Fibroblast of lung (primary cell): ENCODE measurements at regions not wholly inside any gene's neighbourhood (a gene's known extent, or its start where the extent isn't known, plus 50 kb on each side); places are given as distances from the start of the nearest gene placed in this dataset.
A peak's percentile ranks its signal among the peaks of the same experiment; 100 is the strongest.

Experiments used
- DNase-seq, 2 donors: peaks; one replicate each; pipeline versions ENCODE4 v3.0.0 to v3.0.0-alpha.2; 2010; ENCODE audit warnings: low read depth in 2 of 2
- H2AFZ ChIP-seq: 2 replicates; pipeline ENCODE4 v1.5.1; 2012; ENCODE audit warnings: low read length, control low read depth, inconsistent platforms
- H3K27ac ChIP-seq: 2 replicates; pipeline ENCODE4 v1.5.1; 2011; ENCODE audit warnings: low read length, control low read depth; ENCODE audit not compliant: insufficient read depth
- H3K27me3 ChIP-seq: 2 replicates; pipeline ENCODE4 v1.5.1; 2011; ENCODE audit warnings: mild to moderate bottlenecking, low read length; ENCODE audit not compliant: control insufficient read depth, insufficient read depth
- H3K36me3 ChIP-seq: 2 replicates; pipeline ENCODE4 v1.5.1; 2011; ENCODE audit warnings: low read length; ENCODE audit not compliant: control insufficient read depth, insufficient read depth
- H3K4me1 ChIP-seq: 2 replicates; pipeline ENCODE4 v1.5.1; 2011; ENCODE audit warnings: low read length; ENCODE audit not compliant: control insufficient read depth, insufficient read depth; ENCODE audit errors: extremely low read depth
- H3K4me2 ChIP-seq: 2 replicates; pipeline ENCODE4 v1.5.1; 2011; ENCODE audit warnings: low read length, control low read depth; ENCODE audit not compliant: insufficient read depth; ENCODE audit errors: extremely low read depth
- H3K4me3 ChIP-seq, 4 experiments: fragments of 200-600 bp in 1 of 4; sonication (generic) in 1 of 4; replicated peaks in 1 of 4; 2 replicates each; pipeline ENCODE4 v1.5.1; 2011 to 2016; ENCODE audit warnings: low read length in 4 of 4, low read depth in 3 of 4, mild to moderate bottlenecking in 3 of 4, control low read depth in 2 of 4, inconsistent platforms in 1 of 4, mixed read lengths in 1 of 4; ENCODE audit not compliant: insufficient read depth in 1 of 4; ENCODE audit errors: control extremely low read depth in 1 of 4
- H3K79me2 ChIP-seq: 2 replicates; pipeline ENCODE4 v1.5.1; 2012; ENCODE audit warnings: mild to moderate bottlenecking, low read length, inconsistent platforms; ENCODE audit not compliant: control insufficient read depth, insufficient read depth
- H3K9ac ChIP-seq: 2 replicates; pipeline ENCODE4 v1.5.1; 2011; ENCODE audit warnings: mild to moderate bottlenecking, low read length, control low read depth; ENCODE audit not compliant: insufficient read depth
- H3K9me3 ChIP-seq: 2 replicates; pipeline ENCODE4 v1.5.1; 2012; ENCODE audit warnings: low read depth, low read length; ENCODE audit not compliant: control insufficient read depth, insufficient read depth
- H4K20me1 ChIP-seq: 2 replicates; pipeline ENCODE4 v1.5.1; 2011; ENCODE audit warnings: low read length; ENCODE audit not compliant: control insufficient read depth, insufficient read depth; ENCODE audit errors: extremely low read depth
- EZH2 ChIP-seq: IDR thresholded peaks from 2 replicates; pipeline ENCODE4 v1.5.1; 2012; ENCODE audit warnings: low read length, control low read depth, mild to moderate bottlenecking; ENCODE audit errors: missing control alignments
- TF ChIP-seq, protein P1 (sequence below), 2 donors: IDR thresholded peaks in 1 of 2; conservative IDR thresholded peaks in 1 of 2; 1 replicate in 1 of 2; 2 replicates in 1 of 2; pipeline ENCODE4 v1.5.1; 2011 to 2012; ENCODE audit warnings: low read length in 2 of 2, control low read depth in 1 of 2, inconsistent platforms in 1 of 2, low read depth in 1 of 2, mild to moderate bottlenecking in 1 of 2

DNA sequence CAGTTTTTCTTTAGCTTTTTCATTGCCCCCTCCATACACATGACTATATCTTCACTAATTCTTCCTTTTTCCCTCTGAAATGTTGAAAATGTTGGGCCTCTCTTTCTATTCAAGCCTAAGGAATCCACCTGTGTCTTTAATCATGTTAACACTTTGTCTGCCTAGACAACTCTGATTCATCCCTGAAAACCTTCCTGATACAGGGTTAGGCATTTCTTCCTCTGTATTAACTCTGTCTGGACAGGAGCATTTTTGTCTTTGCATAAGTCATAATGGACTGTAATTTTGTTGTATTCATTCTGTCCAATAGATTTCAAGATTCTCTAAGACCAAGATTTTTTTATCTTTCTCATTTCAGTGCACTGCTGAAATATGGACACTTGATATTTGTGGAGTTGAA, 297.3 kb downstream of the IKZF2 start:
- H3K36me3 ChIP-seq, result no peaks in the 10 kb centered on the region
- peak in 1 of 2 donors; percentile 4 for DNase-seq
- TF ChIP-seq, protein P1, sequence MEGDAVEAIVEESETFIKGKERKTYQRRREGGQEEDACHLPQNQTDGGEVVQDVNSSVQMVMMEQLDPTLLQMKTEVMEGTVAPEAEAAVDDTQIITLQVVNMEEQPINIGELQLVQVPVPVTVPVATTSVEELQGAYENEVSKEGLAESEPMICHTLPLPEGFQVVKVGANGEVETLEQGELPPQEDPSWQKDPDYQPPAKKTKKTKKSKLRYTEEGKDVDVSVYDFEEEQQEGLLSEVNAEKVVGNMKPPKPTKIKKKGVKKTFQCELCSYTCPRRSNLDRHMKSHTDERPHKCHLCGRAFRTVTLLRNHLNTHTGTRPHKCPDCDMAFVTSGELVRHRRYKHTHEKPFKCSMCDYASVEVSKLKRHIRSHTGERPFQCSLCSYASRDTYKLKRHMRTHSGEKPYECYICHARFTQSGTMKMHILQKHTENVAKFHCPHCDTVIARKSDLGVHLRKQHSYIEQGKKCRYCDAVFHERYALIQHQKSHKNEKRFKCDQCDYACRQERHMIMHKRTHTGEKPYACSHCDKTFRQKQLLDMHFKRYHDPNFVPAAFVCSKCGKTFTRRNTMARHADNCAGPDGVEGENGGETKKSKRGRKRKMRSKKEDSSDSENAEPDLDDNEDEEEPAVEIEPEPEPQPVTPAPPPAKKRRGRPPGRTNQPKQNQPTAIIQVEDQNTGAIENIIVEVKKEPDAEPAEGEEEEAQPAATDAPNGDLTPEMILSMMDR (conservative IDR thresholded peaks at IDR 0.05 in 1 of 2, IDR thresholded peaks at IDR 0.05 in 1 of 2; ENCODE audit: low read depth in 1 of 2, low read length in 2 of 2), result no peak
- no peak for TF ChIP-seq EZH2
- no peaks in the 10 kb centered on the region for H3K9me3 ChIP-seq
- H3K27me3 ChIP-seq, result no peaks in the 10 kb centered on the region
- H3K9ac ChIP-seq, result no peak overlapping the region
- H2AFZ ChIP-seq, result no peak overlapping the region
- no peak overlapping the region for H3K4me3 ChIP-seq
- no peak overlapping the region for H3K4me2 ChIP-seq
- no peaks in the 10 kb centered on the region for H4K20me1 ChIP-seq
- no peaks in the 10 kb centered on the region for H3K79me2 ChIP-seq
- H3K27ac ChIP-seq, result no peak overlapping the region
- H3K4me1 ChIP-seq, result no peaks in the 10 kb centered on the region

DNA sequence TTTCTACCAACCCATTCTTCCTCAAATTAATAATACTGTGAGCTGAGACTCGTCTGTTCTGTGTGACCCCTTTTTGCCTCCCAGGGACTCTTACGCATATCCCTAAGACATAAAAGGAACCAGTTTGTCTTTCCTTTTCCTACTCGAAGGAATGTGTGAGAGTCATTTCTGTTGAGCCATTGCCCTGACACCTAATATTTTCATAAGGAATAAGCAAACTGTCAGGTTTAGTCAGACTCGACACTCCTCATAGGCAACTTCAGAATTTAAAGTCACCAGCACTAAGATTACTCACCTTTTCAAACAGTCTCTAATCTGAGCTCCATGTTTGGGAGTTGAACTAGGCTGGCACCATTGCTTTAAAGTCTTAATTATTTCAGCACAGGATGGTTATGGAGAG, 305.5 kb downstream of the IKZF2 start:
- TF ChIP-seq EZH2, result no peak
- TF ChIP-seq, protein P1 (conservative IDR thresholded peaks at IDR 0.05 in 1 of 2, IDR thresholded peaks at IDR 0.05 in 1 of 2; ENCODE audit: low read depth in 1 of 2, low read length in 2 of 2), result no peak
- H3K4me2 ChIP-seq, result peak overlapping the region; percentile 15
- no peaks in the 10 kb centered on the region for H3K9me3 ChIP-seq
- H3K36me3 ChIP-seq, result no peaks in the 10 kb centered on the region
- no peaks in the 10 kb centered on the region for H3K79me2 ChIP-seq
- no peaks in the 10 kb centered on the region for H4K20me1 ChIP-seq
- DNase-seq, result peak; percentile 76 to 80
- H3K4me3 ChIP-seq, result no peak overlapping the region
- no peaks in the 10 kb centered on the region for H3K27me3 ChIP-seq
- H3K27ac ChIP-seq, result peak overlapping the region; percentile 64
- H2AFZ ChIP-seq, result no peak overlapping the region
- peaks cover 15% of the 10 kb centered on the region for H3K4me1 ChIP-seq
- H3K9ac ChIP-seq, result no peak overlapping the region

DNA sequence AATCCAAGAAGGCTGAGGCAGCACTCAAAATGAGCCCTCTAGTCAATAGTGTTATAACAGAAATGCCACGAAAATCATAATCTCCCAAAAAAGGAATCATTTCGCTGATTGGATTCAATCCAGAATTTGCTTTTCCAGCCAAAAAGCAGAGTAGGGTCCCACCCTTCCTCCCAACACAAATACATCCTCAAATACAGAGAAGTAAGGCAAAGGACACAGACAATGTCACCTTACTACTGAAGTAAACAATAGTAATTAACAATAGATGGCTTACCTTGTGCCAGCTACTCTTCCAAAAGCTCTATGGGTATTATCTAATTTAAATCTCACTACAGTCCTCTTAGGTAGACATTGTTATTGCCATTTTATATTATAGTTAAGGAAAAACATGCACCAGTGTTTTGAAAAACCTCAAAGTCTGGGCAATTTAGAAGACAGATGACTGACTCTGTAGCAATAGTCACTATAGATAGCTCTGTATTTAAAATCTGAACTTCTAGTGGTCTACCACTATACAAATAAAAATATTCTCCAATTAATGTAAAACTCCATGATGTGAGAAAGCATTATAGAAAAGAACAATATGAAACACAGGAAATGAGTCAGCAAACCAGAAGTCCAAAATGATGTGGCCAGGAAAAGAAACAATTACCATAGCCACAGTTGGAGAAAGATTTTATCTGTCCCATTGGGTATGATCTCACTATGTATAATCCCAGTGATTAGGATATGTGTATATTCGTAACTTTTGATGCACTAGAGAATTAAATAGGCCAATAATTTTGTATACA, 305.0 kb upstream of the ERBB4 start:
- TF ChIP-seq, protein P1 (conservative IDR thresholded peaks at IDR 0.05 in 1 of 2, IDR thresholded peaks at IDR 0.05 in 1 of 2; ENCODE audit: low read depth in 1 of 2, low read length in 2 of 2), result no peak
- TF ChIP-seq EZH2, result no peak
- no peaks in the 10 kb centered on the region for H4K20me1 ChIP-seq
- H3K9ac ChIP-seq, result no peak overlapping the region
- no peaks in the 10 kb centered on the region for H3K36me3 ChIP-seq
- H3K4me1 ChIP-seq, result peaks cover 15% of the 10 kb centered on the region
- no peak overlapping the region for H2AFZ ChIP-seq
- no peaks in the 10 kb centered on the region for H3K79me2 ChIP-seq
- H3K4me2 ChIP-seq, result peak overlapping the region; percentile 49
- no peaks in the 10 kb centered on the region for H3K27me3 ChIP-seq
- peak; percentile 58 to 89 for DNase-seq
- peak overlapping the region; percentile 86 for H3K27ac ChIP-seq
- H3K4me3 ChIP-seq, result no peak overlapping the region
- H3K9me3 ChIP-seq, result no peaks in the 10 kb centered on the region
